ENCODE measurements at regions not wholly inside any gene's neighbourhood (a gene's known extent, or its start where the extent isn't known, plus 50 kb on each side); places are given as distances from the start of the nearest gene placed in this dataset.
A peak's percentile ranks its signal among the peaks of the same experiment; 100 is the strongest.

DNA sequence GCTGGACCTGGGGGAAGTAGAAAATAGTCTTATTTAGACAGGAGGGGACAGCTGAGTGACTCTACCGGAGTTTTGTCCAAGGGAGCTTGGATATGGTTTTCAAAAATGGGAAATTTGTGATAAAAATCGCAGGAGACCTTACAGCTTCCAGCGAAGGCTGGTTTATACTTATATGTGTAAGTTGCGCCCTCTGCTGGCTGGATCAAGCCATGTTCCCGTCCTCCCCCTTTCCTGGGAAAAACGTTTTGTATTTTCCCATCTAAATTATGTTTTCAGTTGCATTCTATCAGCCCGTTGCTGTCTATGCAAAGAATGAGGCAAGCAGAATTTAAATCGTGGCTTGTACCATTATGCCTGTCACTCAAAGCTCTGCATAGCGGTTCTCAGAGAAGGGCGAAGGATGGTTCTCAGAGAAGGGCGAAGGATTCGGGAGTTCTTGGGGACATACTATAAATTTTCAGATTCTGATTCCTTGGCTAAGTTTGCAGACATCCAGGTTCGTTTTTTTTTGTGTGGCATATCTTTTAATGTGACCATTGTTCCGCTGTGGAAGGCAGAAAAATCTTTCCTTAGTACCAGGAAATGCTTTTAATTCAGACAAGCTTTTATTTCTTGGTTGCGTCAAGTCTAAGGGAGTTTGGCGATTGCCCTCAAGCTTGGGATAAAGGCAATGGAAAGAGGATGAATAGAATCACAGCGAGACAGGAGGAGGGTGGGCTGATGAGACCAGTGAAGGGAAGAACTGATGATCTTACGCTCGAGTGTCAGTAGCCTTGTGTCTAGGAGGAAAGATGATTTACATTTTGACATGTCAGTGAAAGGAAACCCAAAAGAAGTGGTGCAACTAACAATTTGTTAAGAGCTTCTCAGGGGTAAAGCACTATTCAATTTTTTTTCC lies 128.5 kb upstream of the ARX start:
- H3K79me2 ChIP-seq (ENCODE audit: insufficient read depth), result no peaks in the 10 kb centered on the region
- no peak overlapping the region for H3K4me2 ChIP-seq
- H3K4me1 ChIP-seq (ENCODE audit: control insufficient read depth in 1 of 2, insufficient read depth in 2 of 2, low read depth in 1 of 2, low read length in 1 of 2), result no peaks in the 10 kb centered on the region; a peak in 1 of 4 replicates
- peaks cover under 1% of the 10 kb centered on the region; the same call in 1 of the 2 replicates for H3K27me3 ChIP-seq (ENCODE audit: insufficient read depth)
- H3K9me2 ChIP-seq, result no peaks in the 10 kb centered on the region
- H3K9me3 ChIP-seq, result no peaks in the 10 kb centered on the region
- TF ChIP-seq, protein P1, sequence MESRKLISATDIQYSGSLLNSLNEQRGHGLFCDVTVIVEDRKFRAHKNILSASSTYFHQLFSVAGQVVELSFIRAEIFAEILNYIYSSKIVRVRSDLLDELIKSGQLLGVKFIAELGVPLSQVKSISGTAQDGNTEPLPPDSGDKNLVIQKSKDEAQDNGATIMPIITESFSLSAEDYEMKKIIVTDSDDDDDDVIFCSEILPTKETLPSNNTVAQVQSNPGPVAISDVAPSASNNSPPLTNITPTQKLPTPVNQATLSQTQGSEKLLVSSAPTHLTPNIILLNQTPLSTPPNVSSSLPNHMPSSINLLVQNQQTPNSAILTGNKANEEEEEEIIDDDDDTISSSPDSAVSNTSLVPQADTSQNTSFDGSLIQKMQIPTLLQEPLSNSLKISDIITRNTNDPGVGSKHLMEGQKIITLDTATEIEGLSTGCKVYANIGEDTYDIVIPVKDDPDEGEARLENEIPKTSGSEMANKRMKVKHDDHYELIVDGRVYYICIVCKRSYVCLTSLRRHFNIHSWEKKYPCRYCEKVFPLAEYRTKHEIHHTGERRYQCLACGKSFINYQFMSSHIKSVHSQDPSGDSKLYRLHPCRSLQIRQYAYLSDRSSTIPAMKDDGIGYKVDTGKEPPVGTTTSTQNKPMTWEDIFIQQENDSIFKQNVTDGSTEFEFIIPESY (IDR thresholded peaks at IDR 0.05; ENCODE audit: borderline replicate concordance, low read depth), result no peak
- peak; percentile 80 for TF ChIP-seq RAD21 (IDR thresholded peaks at IDR 0.05; ENCODE audit: low read length)
- TF ChIP-seq, protein P2, sequence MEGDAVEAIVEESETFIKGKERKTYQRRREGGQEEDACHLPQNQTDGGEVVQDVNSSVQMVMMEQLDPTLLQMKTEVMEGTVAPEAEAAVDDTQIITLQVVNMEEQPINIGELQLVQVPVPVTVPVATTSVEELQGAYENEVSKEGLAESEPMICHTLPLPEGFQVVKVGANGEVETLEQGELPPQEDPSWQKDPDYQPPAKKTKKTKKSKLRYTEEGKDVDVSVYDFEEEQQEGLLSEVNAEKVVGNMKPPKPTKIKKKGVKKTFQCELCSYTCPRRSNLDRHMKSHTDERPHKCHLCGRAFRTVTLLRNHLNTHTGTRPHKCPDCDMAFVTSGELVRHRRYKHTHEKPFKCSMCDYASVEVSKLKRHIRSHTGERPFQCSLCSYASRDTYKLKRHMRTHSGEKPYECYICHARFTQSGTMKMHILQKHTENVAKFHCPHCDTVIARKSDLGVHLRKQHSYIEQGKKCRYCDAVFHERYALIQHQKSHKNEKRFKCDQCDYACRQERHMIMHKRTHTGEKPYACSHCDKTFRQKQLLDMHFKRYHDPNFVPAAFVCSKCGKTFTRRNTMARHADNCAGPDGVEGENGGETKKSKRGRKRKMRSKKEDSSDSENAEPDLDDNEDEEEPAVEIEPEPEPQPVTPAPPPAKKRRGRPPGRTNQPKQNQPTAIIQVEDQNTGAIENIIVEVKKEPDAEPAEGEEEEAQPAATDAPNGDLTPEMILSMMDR (IDR thresholded peaks at IDR 0.05), result peak; percentile 85
- TF ChIP-seq SMC3 (IDR thresholded peaks at IDR 0.05; ENCODE audit: low read depth, low read length), result peak; percentile 80
- WGBS (ENCODE audit: low lambda C conversion rate), result 28% methylated on average over 19 of the region's 19 CpGs
- no peak overlapping the region for H3K9ac ChIP-seq
- CTCF ChIA-PET, result interaction anchor here (0.5 to 4.7 kb wide), 41 partner anchors 9 to 885 kb away, joined by 3 to 46 read pairs (median 3); no protein-coding TSS in a partner anchor
- H4K20me1 ChIP-seq (ENCODE audit: insufficient read depth), result no peaks in the 10 kb centered on the region
- no peaks in the 10 kb centered on the region for H3K36me3 ChIP-seq (replicated peaks in 1 of 2; ENCODE audit: control insufficient read depth in 1 of 2, insufficient read depth in 2 of 2, low read length in 1 of 2)
- no peak overlapping the region for H3K27ac ChIP-seq (ENCODE audit: low read depth in 2 of 2, low read length in 1 of 2)
- peak; percentile 51 for DNase-seq
- POLR2A ChIA-PET, result no interaction called here
- no peaks in the 10 kb centered on the region for H3F3A ChIP-seq (replicated peaks; ENCODE audit: insufficient read depth)
- no peak overlapping the region for H2AFZ ChIP-seq (ENCODE audit: low read depth)
- H3K4me3 ChIP-seq (ENCODE audit: low read depth in 2 of 2, low read length in 1 of 2), result no peak overlapping the region

DNA sequence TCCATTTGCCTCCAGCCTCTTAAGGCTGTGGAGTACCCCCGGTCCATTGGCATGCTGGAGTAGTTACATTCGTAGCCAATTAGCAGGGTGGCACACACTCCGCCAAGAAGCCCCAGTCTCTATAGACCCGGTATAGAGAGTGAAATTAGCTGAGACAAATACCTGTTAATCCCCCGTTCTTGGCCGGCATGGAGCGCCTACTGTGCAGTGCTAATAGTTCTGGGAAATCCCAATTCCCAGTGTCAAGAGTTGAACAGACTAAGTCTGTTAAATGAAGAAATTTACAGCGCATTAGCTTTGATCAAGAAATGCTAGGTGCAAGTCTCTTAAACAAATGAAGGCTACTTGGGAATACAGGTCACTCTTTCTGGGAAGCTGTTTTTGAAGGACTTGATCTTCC lies 127.8 kb upstream of the ARX start:
- H3K9me3 ChIP-seq, result no peaks in the 10 kb centered on the region
- no peaks in the 10 kb centered on the region for H4K20me1 ChIP-seq (ENCODE audit: insufficient read depth)
- no peak overlapping the region for H3K9ac ChIP-seq
- H3K36me3 ChIP-seq (replicated peaks in 1 of 2; ENCODE audit: control insufficient read depth in 1 of 2, insufficient read depth in 2 of 2, low read length in 1 of 2), result no peaks in the 10 kb centered on the region
- H3K9me2 ChIP-seq, result no peaks in the 10 kb centered on the region
- no peak for DNase-seq
- no peaks in the 10 kb centered on the region for H3K79me2 ChIP-seq (ENCODE audit: insufficient read depth)
- no peak overlapping the region for H2AFZ ChIP-seq (ENCODE audit: low read depth)
- H3K4me3 ChIP-seq (ENCODE audit: low read depth in 2 of 2, low read length in 1 of 2), result no peak overlapping the region
- no peak overlapping the region for H3K27ac ChIP-seq (ENCODE audit: low read depth in 2 of 2, low read length in 1 of 2)
- H3K27me3 ChIP-seq (ENCODE audit: insufficient read depth), result no peaks in the 10 kb centered on the region; the same call in 1 of the 2 replicates
- no peak overlapping the region for H3K4me2 ChIP-seq
- no peaks in the 10 kb centered on the region for H3F3A ChIP-seq (replicated peaks; ENCODE audit: insufficient read depth)
- POLR2A ChIA-PET, result no interaction called here
- H3K4me1 ChIP-seq (ENCODE audit: control insufficient read depth in 1 of 2, insufficient read depth in 2 of 2, low read depth in 1 of 2, low read length in 1 of 2), result no peaks in the 10 kb centered on the region; a peak in 1 of 4 replicates
- 33% methylated on average over 8 of the region's 8 CpGs for WGBS (ENCODE audit: low lambda C conversion rate)
- CTCF ChIA-PET, result interaction anchor here (0.5 to 4.7 kb wide), 40 partner anchors 9 to 884 kb away, joined by 3 to 46 read pairs (median 4); no protein-coding TSS in a partner anchor
- TF ChIP-seq NFIC (IDR thresholded peaks at IDR 0.05; ENCODE audit: borderline replicate concordance) (no peak), RCOR1 (IDR thresholded peaks at IDR 0.05; ENCODE audit: low read length) (no peak), GATA2 (CRISPR knock-in tag; IDR thresholded peaks at IDR 0.05) (no peak), CHD2 (IDR thresholded peaks at IDR 0.05; ENCODE audit: low read length, partially characterized antibody) (no peak), YY1 (IDR thresholded peaks at IDR 0.05; ENCODE audit: low read depth) (no peak), JUND (IDR thresholded peaks at IDR 0.05) (no peak), ELF1 (IDR thresholded peaks at IDR 0.05) (no peak), FOXJ3 (CRISPR knock-in tag; IDR thresholded peaks at IDR 0.05) (no peak), EZH2phosphoT487 (IDR thresholded peaks at IDR 0.05; ENCODE audit: borderline replicate concordance, low read depth) (no peak), EP300 (IDR thresholded peaks at IDR 0.05; ENCODE audit: borderline replicate concordance in 1 of 2, low read depth in 1 of 2, low read length in 1 of 2) (no peak)
- TF ChIP-seq, protein P3, sequence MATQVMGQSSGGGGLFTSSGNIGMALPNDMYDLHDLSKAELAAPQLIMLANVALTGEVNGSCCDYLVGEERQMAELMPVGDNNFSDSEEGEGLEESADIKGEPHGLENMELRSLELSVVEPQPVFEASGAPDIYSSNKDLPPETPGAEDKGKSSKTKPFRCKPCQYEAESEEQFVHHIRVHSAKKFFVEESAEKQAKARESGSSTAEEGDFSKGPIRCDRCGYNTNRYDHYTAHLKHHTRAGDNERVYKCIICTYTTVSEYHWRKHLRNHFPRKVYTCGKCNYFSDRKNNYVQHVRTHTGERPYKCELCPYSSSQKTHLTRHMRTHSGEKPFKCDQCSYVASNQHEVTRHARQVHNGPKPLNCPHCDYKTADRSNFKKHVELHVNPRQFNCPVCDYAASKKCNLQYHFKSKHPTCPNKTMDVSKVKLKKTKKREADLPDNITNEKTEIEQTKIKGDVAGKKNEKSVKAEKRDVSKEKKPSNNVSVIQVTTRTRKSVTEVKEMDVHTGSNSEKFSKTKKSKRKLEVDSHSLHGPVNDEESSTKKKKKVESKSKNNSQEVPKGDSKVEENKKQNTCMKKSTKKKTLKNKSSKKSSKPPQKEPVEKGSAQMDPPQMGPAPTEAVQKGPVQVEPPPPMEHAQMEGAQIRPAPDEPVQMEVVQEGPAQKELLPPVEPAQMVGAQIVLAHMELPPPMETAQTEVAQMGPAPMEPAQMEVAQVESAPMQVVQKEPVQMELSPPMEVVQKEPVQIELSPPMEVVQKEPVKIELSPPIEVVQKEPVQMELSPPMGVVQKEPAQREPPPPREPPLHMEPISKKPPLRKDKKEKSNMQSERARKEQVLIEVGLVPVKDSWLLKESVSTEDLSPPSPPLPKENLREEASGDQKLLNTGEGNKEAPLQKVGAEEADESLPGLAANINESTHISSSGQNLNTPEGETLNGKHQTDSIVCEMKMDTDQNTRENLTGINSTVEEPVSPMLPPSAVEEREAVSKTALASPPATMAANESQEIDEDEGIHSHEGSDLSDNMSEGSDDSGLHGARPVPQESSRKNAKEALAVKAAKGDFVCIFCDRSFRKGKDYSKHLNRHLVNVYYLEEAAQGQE (IDR thresholded peaks at IDR 0.05; ENCODE audit: low read depth, low read length), result no peak
- TF ChIP-seq, protein P4, sequence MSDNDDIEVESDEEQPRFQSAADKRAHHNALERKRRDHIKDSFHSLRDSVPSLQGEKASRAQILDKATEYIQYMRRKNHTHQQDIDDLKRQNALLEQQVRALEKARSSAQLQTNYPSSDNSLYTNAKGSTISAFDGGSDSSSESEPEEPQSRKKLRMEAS (IDR thresholded peaks at IDR 0.05; ENCODE audit: low read depth), result no peak
- TF ChIP-seq, protein P5, sequence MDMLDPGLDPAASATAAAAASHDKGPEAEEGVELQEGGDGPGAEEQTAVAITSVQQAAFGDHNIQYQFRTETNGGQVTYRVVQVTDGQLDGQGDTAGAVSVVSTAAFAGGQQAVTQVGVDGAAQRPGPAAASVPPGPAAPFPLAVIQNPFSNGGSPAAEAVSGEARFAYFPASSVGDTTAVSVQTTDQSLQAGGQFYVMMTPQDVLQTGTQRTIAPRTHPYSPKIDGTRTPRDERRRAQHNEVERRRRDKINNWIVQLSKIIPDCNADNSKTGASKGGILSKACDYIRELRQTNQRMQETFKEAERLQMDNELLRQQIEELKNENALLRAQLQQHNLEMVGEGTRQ (IDR thresholded peaks at IDR 0.05; ENCODE audit: borderline replicate concordance, low read depth, low read length), result no peak
